Endodermal cell (in vitro differentiated cells): ENCODE measurements at regions not wholly inside any gene's neighbourhood (a gene's known extent, or its start where the extent isn't known, plus 50 kb on each side); places are given as distances from the start of the nearest gene placed in this dataset.

Experiments
- DNase-seq: peaks from one replicate; pipeline ENCODE4 v3.0.0-alpha.2; 2017
- H3K27ac ChIP-seq: 2 replicates; pipeline ENCODE4 v1.5.1; 2013; ENCODE audit warnings: mild to moderate bottlenecking, low read depth, low read length, moderate library complexity
- H3K27me3 ChIP-seq: 2 replicates; pipeline ENCODE4 v1.6.1; 2013; ENCODE audit warnings: mild to moderate bottlenecking, low read length, moderate library complexity; ENCODE audit not compliant: insufficient read depth, control insufficient read depth, poor library complexity, severe bottlenecking
- H3K36me3 ChIP-seq: 2 replicates; pipeline ENCODE4 v1.7.0; 2013; ENCODE audit warnings: mild to moderate bottlenecking, low read length, moderate library complexity; ENCODE audit not compliant: control insufficient read depth, insufficient read depth
- H3K4me1 ChIP-seq: one replicate; pipeline ENCODE4 v1.7.0; 2013; ENCODE audit warnings: low read length; ENCODE audit not compliant: control insufficient read depth, insufficient read depth
- H3K4me3 ChIP-seq: 2 replicates; pipeline ENCODE4 v1.5.1; 2013; ENCODE audit warnings: mild to moderate bottlenecking, low read length, moderate library complexity
- H3K9ac ChIP-seq: 2 replicates; pipeline ENCODE4 v1.6.1; 2013; ENCODE audit warnings: mild to moderate bottlenecking, low read length, moderate library complexity; ENCODE audit not compliant: poor library complexity, severe bottlenecking; ENCODE audit errors: extremely low read depth
- H3K9me3 ChIP-seq: 2 replicates; pipeline ENCODE4 v1.6.1; 2013; ENCODE audit warnings: mild to moderate bottlenecking, low read length, moderate library complexity; ENCODE audit not compliant: control insufficient read depth
- H3K27ac Mint-ChIP-seq: 2 replicates; pipeline ENCODE4 v1.8.0; 2020; ENCODE audit warnings: mixed read lengths
- H3K27me3 Mint-ChIP-seq: 2 replicates; pipeline ENCODE4 v1.8.0; 2021; ENCODE audit warnings: mild to moderate bottlenecking, mixed read lengths; ENCODE audit not compliant: insufficient read depth
- H3K36me3 Mint-ChIP-seq: 2 replicates; pipeline ENCODE4 v1.8.0; 2020; ENCODE audit warnings: low read depth, mixed read lengths
- H3K4me1 Mint-ChIP-seq: 2 replicates; pipeline ENCODE4 v1.8.0; 2020; ENCODE audit warnings: mixed read lengths
- H3K4me3 Mint-ChIP-seq: 2 replicates; pipeline ENCODE4 v1.8.0; 2020; ENCODE audit warnings: mild to moderate bottlenecking, moderate library complexity, mixed read lengths
- H3K9me3 Mint-ChIP-seq: 2 replicates; pipeline ENCODE4 v1.8.0; 2020; ENCODE audit warnings: mild to moderate bottlenecking, mixed read lengths
- CTCF ChIP-seq: fragments of 200-600 bp; sonication (generic); conservative IDR thresholded peaks from 2 replicates; pipeline ENCODE4 v1.5.0; 2021; ENCODE audit warnings: antibody characterized with exemption, mild to moderate bottlenecking
- WGBS, 2 experiments: methylation state at CpG; one replicate each; pipeline versions ENCODE4 v1.1.5 to v1.1.7; 2013; ENCODE audit warnings: missing lambda C conversion rate in 2 of 2, mixed read lengths in 1 of 2; ENCODE audit not compliant: insufficient coverage in 1 of 2, insufficient read length in 1 of 2; 5-methylcytosine and 5-hydroxymethylcytosine counted together

GRCh38 chr5:51559921-51560658 is 176.8 kb downstream of the ISL1 start:
- 75 to 100% methylated on average over 1 to 2 of the region's 2 CpGs for WGBS, 2 experiments
- Histone ChIP-seq H3K4me3 (no peak overlapping the region), H3K9ac (no peak overlapping the region), H3K9me3 (no peaks in the 10 kb centered on the region), H3K27ac (no peak overlapping the region), H3K4me1 (no peaks in the 10 kb centered on the region), H3K36me3 (no peaks in the 10 kb centered on the region), H3K27me3 (no peaks in the 10 kb centered on the region)
- no peak for TF ChIP-seq CTCF
- Mint-ChIP-seq H3K27ac (no peak overlapping the region), H3K36me3 (no peaks in the 10 kb centered on the region), H3K4me3 (no peak overlapping the region), H3K9me3 (no peaks in the 10 kb centered on the region), H3K4me1 (no peaks in the 10 kb centered on the region), H3K27me3 (no peaks in the 10 kb centered on the region)
- no peak for DNase-seq

DNA sequence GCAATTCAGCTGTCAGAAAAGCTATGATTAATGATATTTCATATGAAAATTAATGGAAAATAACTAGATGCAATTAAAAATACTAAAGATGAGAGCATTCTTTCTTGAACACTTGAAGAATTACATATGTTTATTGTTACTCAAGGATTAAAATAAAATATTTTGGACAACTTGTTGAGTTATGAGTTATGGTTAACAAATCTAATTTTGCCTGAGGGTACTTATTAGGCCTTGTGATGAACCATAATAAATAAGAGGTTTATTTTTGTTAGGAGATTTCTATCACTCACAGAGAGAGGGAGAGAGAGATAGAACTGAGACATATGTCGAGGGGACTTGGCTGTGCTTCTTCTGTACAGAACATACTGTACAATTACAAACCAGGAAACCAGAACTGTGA is 183.7 kb downstream of the ISL1 start:
- no peaks in the 10 kb centered on the region for H3K36me3 Mint-ChIP-seq
- no peaks in the 10 kb centered on the region for H3K27me3 ChIP-seq
- no peaks in the 10 kb centered on the region for H3K9me3 ChIP-seq
- no peak overlapping the region for H3K9ac ChIP-seq
- H3K4me1 ChIP-seq, result no peaks in the 10 kb centered on the region
- H3K27ac ChIP-seq, result no peak overlapping the region
- no peak for DNase-seq
- no peak overlapping the region for H3K27ac Mint-ChIP-seq
- H3K36me3 ChIP-seq, result no peaks in the 10 kb centered on the region
- WGBS, 2 experiments, result 88% methylated on average over 1 of the region's 1 CpG; no CpG with 5 or more reads in 1 of the 2 experiments
- H3K9me3 Mint-ChIP-seq, result no peaks in the 10 kb centered on the region
- no peaks in the 10 kb centered on the region for H3K27me3 Mint-ChIP-seq
- no peaks in the 10 kb centered on the region for H3K4me1 Mint-ChIP-seq
- H3K4me3 ChIP-seq, result no peak overlapping the region
- no peak for TF ChIP-seq CTCF
- no peak overlapping the region for H3K4me3 Mint-ChIP-seq

DNA sequence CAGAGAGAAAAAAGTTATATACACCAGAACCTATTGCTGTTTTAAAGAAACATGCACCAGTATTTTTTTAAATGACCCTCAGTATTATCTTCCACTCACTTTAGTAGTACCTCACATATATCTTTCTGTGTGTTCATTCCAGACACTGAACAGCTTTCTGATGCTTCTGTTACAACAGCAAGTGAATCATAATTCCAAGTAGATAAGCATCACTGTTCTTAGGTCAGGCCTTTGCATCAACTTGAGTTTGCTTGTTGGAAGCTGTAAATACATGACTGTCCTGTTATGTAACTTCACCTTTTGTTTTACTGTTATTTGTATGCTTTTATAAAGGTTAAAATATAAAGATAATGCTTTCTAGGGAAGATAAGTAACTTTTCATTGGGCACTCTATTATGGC is 184.4 kb downstream of the ISL1 start:
- no peaks in the 10 kb centered on the region for H3K9me3 Mint-ChIP-seq
- Histone ChIP-seq H3K9me3 (no peaks in the 10 kb centered on the region), H3K27me3 (no peaks in the 10 kb centered on the region), H3K9ac (no peak overlapping the region), H3K4me3 (no peak overlapping the region), H3K36me3 (no peaks in the 10 kb centered on the region), H3K4me1 (no peaks in the 10 kb centered on the region), H3K27ac (no peak overlapping the region)
- no peak overlapping the region for H3K27ac Mint-ChIP-seq
- no peak for DNase-seq
- no peaks in the 10 kb centered on the region for H3K4me1 Mint-ChIP-seq
- H3K4me3 Mint-ChIP-seq, result no peak overlapping the region
- H3K27me3 Mint-ChIP-seq, result no peaks in the 10 kb centered on the region
- H3K36me3 Mint-ChIP-seq, result no peaks in the 10 kb centered on the region
- no peak for TF ChIP-seq CTCF
